OCI-M2 (cell line): ENCODE measurements at regions not wholly inside any gene's neighbourhood (a gene's known extent, or its start where the extent isn't known, plus 50 kb on each side); places are given as distances from the start of the nearest gene placed in this dataset.

Source experiments
- DNase-seq: peaks from one replicate; lab custom pipeline; 2025; ENCODE audit not compliant: unreplicated experiment; lab: John Stamatoyannopoulos, UW

- no peak for DNase-seq
These were observed 83.9 kb upstream of the ARHGAP24 start for GRCh38 chr4:85391071-85391470.

- no peak for DNase-seq
These were observed 83.2 kb upstream of the ARHGAP24 start for GRCh38 chr4:85391589-85392410.

- DNase-seq: no peak
These were observed 81.7 kb upstream of the ARHGAP24 start for GRCh38 chr4:85393201-85393600.

DNA sequence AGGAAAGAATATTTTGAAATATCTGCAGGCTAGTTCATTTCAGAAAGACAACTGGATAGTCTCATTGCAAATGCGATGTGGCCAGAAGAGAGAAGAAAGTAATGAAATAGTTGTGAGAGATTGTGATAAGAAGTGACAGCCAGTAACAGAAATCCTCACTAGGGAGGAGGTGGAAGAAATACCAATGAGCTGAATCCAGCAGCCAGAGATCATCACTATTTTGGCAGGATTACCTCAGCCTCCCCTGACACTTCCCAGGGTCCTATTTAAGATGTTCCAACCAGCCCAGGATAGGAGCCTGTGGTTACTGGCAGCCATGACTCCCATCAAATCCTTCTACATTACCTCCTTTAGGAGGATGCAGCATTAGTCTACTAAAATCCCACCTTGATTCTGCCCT is 76.7 kb upstream of the ARHGAP24 start:
- no peak for DNase-seq

DNA sequence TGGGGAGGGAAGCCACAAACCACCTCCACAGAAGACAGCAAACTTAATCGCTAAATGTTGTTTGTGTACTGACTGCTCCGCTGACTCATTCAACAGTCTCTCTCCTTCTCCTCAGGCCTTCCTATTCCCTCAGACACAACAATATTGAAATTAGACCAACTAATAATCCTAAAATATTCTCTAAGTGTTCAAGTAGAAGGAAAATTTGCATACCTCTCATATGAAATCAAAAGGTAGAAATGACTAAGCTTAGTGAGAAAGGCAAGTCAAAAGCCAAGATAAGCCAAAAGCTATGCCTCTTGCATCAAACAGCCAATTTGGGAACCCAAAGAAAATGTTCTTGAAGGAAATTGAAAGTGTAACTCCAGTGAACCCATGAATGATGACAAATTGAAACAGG is 75.7 kb upstream of the ARHGAP24 start:
- DNase-seq: no peak

- DNase-seq: no peak
These were observed 72.6 kb upstream of the ARHGAP24 start for GRCh38 chr4:85402371-85402770.

- DNase-seq: no peak
These were observed 68.8 kb upstream of the ARHGAP24 start for GRCh38 chr4:85406185-85406584.

- DNase-seq: no peak
These were observed 67.4 kb upstream of the ARHGAP24 start for GRCh38 chr4:85407546-85407945.

GRCh38 chr4:85408301-85408700 is 66.6 kb upstream of the ARHGAP24 start:
- no peak for DNase-seq

DNA sequence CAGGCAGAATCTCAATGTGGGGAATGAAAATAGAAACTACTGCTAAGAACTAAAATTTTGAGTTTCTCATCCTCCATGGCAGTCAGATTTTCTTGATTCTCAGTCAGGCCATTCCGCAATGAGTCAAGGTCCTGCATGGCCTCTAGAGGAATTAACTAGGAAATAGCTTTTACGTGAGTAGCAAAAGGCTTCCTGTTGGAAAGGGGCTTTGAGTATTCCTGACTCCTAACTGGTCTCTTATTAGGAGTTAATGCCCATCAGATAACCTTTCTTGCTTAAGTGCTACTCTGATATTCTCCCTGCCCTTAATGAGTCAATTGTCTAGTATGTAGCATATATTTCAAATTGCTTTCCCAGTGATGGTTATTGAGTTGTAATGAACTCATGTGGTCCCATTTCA is 65.7 kb upstream of the ARHGAP24 start:
- no peak for DNase-seq

- no peak for DNase-seq
These were observed 63.6 kb upstream of the ARHGAP24 start for GRCh38 chr4:85411386-85411785.

GRCh38 chr4:85414972-85415371 is 60.0 kb upstream of the ARHGAP24 start:
- DNase-seq: no peak

GRCh38 chr4:85416094-85416493 is 58.9 kb upstream of the ARHGAP24 start:
- no peak for DNase-seq

GRCh38 chr4:85419103-85419502 is 55.8 kb upstream of the ARHGAP24 start:
- DNase-seq: no peak

GRCh38 chr4:85420831-85421230 is 54.1 kb upstream of the ARHGAP24 start:
- no peak for DNase-seq

GRCh38 chr4:85423431-85423830 is 51.5 kb upstream of the ARHGAP24 start:
- DNase-seq: no peak
